ENCODE measurements at regions not wholly inside any gene's neighbourhood (a gene's known extent, or its start where the extent isn't known, plus 50 kb on each side); places are given as distances from the start of the nearest gene placed in this dataset.

- no peak for DNase-seq (ENCODE audit: low read depth, low spot score)
- H3K4me3 ChIP-seq (ENCODE audit: low read length) = no peak overlapping the region
These were observed 359.2 kb upstream of the ZNF462 start for GRCh38 chr9:106503759-106504158.

GRCh38 chr9:106526716-106527204 lies 336.2 kb upstream of the ZNF462 start:
- no peak for DNase-seq (ENCODE audit: low read depth, low spot score)
- H3K4me3 ChIP-seq (ENCODE audit: low read length) = no peak overlapping the region

- DNase-seq (ENCODE audit: low read depth, low spot score) = no peak
- no peak overlapping the region for H3K4me3 ChIP-seq (ENCODE audit: low read length)
These were observed 334.8 kb upstream of the ZNF462 start for GRCh38 chr9:106528158-106528557.

- no peak for DNase-seq (ENCODE audit: low read depth, low spot score)
- no peak overlapping the region for H3K4me3 ChIP-seq (ENCODE audit: low read length)
These were observed 333.4 kb upstream of the ZNF462 start for GRCh38 chr9:106529616-106530015.

GRCh38 chr9:106531491-106531890 lies 331.5 kb upstream of the ZNF462 start:
- no peak for DNase-seq (ENCODE audit: low read depth, low spot score)
- no peak overlapping the region for H3K4me3 ChIP-seq (ENCODE audit: low read length)

GRCh38 chr9:106532306-106533015 lies 330.5 kb upstream of the ZNF462 start:
- no peak for DNase-seq (ENCODE audit: low read depth, low spot score)

GRCh38 chr9:106534800-106535199 lies 328.2 kb upstream of the ZNF462 start:
- no peak for DNase-seq (ENCODE audit: low read depth, low spot score)
- no peak overlapping the region for H3K4me3 ChIP-seq (ENCODE audit: low read length)

More at GRCh38 chr9:106532306-106533015, 330.5 kb upstream of the ZNF462 start:
- no peak overlapping the region for H3K4me3 ChIP-seq (ENCODE audit: low read length)

- no peak overlapping the region for H3K4me3 ChIP-seq (ENCODE audit: low read length)
- DNase-seq (ENCODE audit: low read depth, low spot score) = no peak
These were observed 327.5 kb upstream of the ZNF462 start for GRCh38 chr9:106535439-106535838.

GRCh38 chr9:106557996-106558667 lies 304.8 kb upstream of the ZNF462 start:
- DNase-seq (ENCODE audit: low read depth, low spot score) = no peak
- no peak overlapping the region for H3K4me3 ChIP-seq (ENCODE audit: low read length)

- peak; percentile 5 for DNase-seq (ENCODE audit: low read depth, low spot score)
These were observed 302.4 kb upstream of the ZNF462 start for GRCh38 chr9:106560540-106560939.

GRCh38 chr9:106575823-106576222 lies 287.1 kb upstream of the ZNF462 start:
- H3K4me3 ChIP-seq (ENCODE audit: low read length) = no peak overlapping the region
- DNase-seq (ENCODE audit: low read depth, low spot score) = no peak

More at GRCh38 chr9:106560540-106560939, 302.4 kb upstream of the ZNF462 start:
- H3K4me3 ChIP-seq (ENCODE audit: low read length) = no peak overlapping the region

GRCh38 chr9:106576232-106576760 lies 286.7 kb upstream of the ZNF462 start:
- DNase-seq (ENCODE audit: low read depth, low spot score) = no peak
- H3K4me3 ChIP-seq (ENCODE audit: low read length) = no peak overlapping the region

GRCh38 chr9:106577121-106577520 lies 285.8 kb upstream of the ZNF462 start:
- DNase-seq (ENCODE audit: low read depth, low spot score) = no peak
- H3K4me3 ChIP-seq (ENCODE audit: low read length) = no peak overlapping the region

GRCh38 chr9:106580546-106580945 lies 282.4 kb upstream of the ZNF462 start:
- DNase-seq (ENCODE audit: low read depth, low spot score) = peak; percentile 15
- H3K4me3 ChIP-seq (ENCODE audit: low read length) = no peak overlapping the region

GRCh38 chr9:106581973-106582372 lies 281.0 kb upstream of the ZNF462 start:
- H3K4me3 ChIP-seq (ENCODE audit: low read length) = no peak overlapping the region
- no peak for DNase-seq (ENCODE audit: low read depth, low spot score)

- no peak for DNase-seq (ENCODE audit: low read depth, low spot score)
These were observed 279.2 kb upstream of the ZNF462 start for GRCh38 chr9:106583751-106584150.

GRCh38 chr9:106587042-106587441 lies 275.9 kb upstream of the ZNF462 start:
- no peak for DNase-seq (ENCODE audit: low read depth, low spot score)

More at GRCh38 chr9:106583751-106584150, 279.2 kb upstream of the ZNF462 start:
- H3K4me3 ChIP-seq (ENCODE audit: low read length) = no peak overlapping the region

GRCh38 chr9:106588626-106589025 lies 274.3 kb upstream of the ZNF462 start:
- no peak overlapping the region for H3K4me3 ChIP-seq (ENCODE audit: low read length)
- DNase-seq (ENCODE audit: low read depth, low spot score) = no peak

More at GRCh38 chr9:106587042-106587441, 275.9 kb upstream of the ZNF462 start:
- no peak overlapping the region for H3K4me3 ChIP-seq (ENCODE audit: low read length)

- no peak for DNase-seq (ENCODE audit: low read depth, low spot score)
These were observed 272.0 kb upstream of the ZNF462 start for GRCh38 chr9:106590759-106591505.

GRCh38 chr9:106593201-106593600 lies 269.8 kb upstream of the ZNF462 start:
- H3K4me3 ChIP-seq (ENCODE audit: low read length) = no peak overlapping the region
- no peak for DNase-seq (ENCODE audit: low read depth, low spot score)

More at GRCh38 chr9:106590759-106591505, 272.0 kb upstream of the ZNF462 start:
- H3K4me3 ChIP-seq (ENCODE audit: low read length) = no peak overlapping the region
